Caco-2 (cell line): ENCODE measurements at regions not wholly inside any gene's neighbourhood (a gene's known extent, or its start where the extent isn't known, plus 50 kb on each side); places are given as distances from the start of the nearest gene placed in this dataset.
A peak's percentile ranks its signal among the peaks of the same experiment; 100 is the strongest.

Experiments used
- BruUV-seq: library from RNA; stranded (reverse); fragments of 400-500 nt; replicated peaks from 2 replicates; lab custom pipeline; 2021; lab: Mats Ljungman, UMichigan
- CTCF ChIA-PET: fragments of 300-600 bp; sonication (Branson Sonifier 250); formaldehyde crosslinking; loops from one replicate; lab custom pipeline; 2022; ENCODE audit warnings: antibody characterized with exemption; lab: Charles Lee
- POLR2A ChIA-PET: fragments of 300-600 bp; sonication (Branson Sonifier 250); formaldehyde crosslinking; loops from one replicate; lab custom pipeline; 2022; ENCODE audit warnings: antibody characterized with exemption; lab: Charles Lee
- DNase-seq, 2 experiments: peaks; one replicate each; pipeline versions ENCODE4 v3.0.0 to v3.0.0-alpha.2; 2020 to 2022
- H3K27me3 ChIP-seq: replicated peaks from 2 replicates; pipeline ENCODE4 v1.6.0; 2011; ENCODE audit warnings: low read length; ENCODE audit not compliant: control insufficient read depth, insufficient read depth
- H3K36me3 ChIP-seq: 2 replicates; pipeline ENCODE4 v1.5.1; 2011; ENCODE audit warnings: low read length; ENCODE audit not compliant: control insufficient read depth, insufficient read depth
- H3K4me1 ChIP-seq: fragments of 250-450 bp; sonication (Bioruptor Pico); 2 replicates; pipeline ENCODE4 v1.5.1; 2020; ENCODE audit warnings: mild to moderate bottlenecking
- H3K4me3 ChIP-seq: 2 replicates; pipeline ENCODE4 v1.5.1; 2011; ENCODE audit warnings: low read depth, mild to moderate bottlenecking, control low read depth, low read length
- H3K9me3 ChIP-seq: fragments of 250-450 bp; sonication (Bioruptor Pico); 2 replicates; pipeline ENCODE4 v1.5.1; 2020; ENCODE audit warnings: mild to moderate bottlenecking, moderate library complexity
- H3K27ac Mint-ChIP-seq: one replicate; pipeline ENCODE4 v1.8.0; 2022; ENCODE audit warnings: mixed read lengths; ENCODE audit not compliant: unreplicated experiment
- H3K27me3 Mint-ChIP-seq: one replicate; pipeline ENCODE4 v1.8.0; 2022; ENCODE audit warnings: mixed read lengths; ENCODE audit not compliant: insufficient read depth, unreplicated experiment
- H3K36me3 Mint-ChIP-seq: one replicate; pipeline ENCODE4 v1.8.0; 2022; ENCODE audit warnings: mild to moderate bottlenecking, mixed read lengths; ENCODE audit not compliant: insufficient read depth, unreplicated experiment
- H3K4me1 Mint-ChIP-seq: one replicate; pipeline ENCODE4 v1.8.0; 2022; ENCODE audit warnings: low read depth, mixed read lengths; ENCODE audit not compliant: unreplicated experiment
- H3K4me3 Mint-ChIP-seq: one replicate; pipeline ENCODE4 v1.8.0; 2022; ENCODE audit warnings: mild to moderate bottlenecking, moderate library complexity, mixed read lengths; ENCODE audit not compliant: unreplicated experiment
- H3K9me3 Mint-ChIP-seq: one replicate; pipeline ENCODE4 v1.8.0; 2022; ENCODE audit warnings: mixed read lengths; ENCODE audit not compliant: unreplicated experiment
- CTCF ChIP-seq, 2 experiments: fragments of 200-600 bp in 1 of 2; IDR thresholded peaks; 1 replicate in 1 of 2; 2 replicates in 1 of 2; pipeline versions ENCODE4 v1.5.1 to v1.8.0; 2011 to 2022; ENCODE audit warnings: antibody characterized with exemption in 1 of 2, control low read depth in 1 of 2, inconsistent platforms in 1 of 2, low read depth in 1 of 2, low read length in 1 of 2, mild to moderate bottlenecking in 1 of 2, moderate library complexity in 1 of 2; ENCODE audit not compliant: insufficient read depth in 1 of 2, severe bottlenecking in 1 of 2, unreplicated experiment in 1 of 2
- intact Hi-C: fragments of 100-400 bp; cut with micrococcal nuclease; formaldehyde crosslinking; loops from one replicate; pipeline ENCODE4 v1.10.0; 2022; ENCODE audit not compliant: unreplicated experiment

DNA sequence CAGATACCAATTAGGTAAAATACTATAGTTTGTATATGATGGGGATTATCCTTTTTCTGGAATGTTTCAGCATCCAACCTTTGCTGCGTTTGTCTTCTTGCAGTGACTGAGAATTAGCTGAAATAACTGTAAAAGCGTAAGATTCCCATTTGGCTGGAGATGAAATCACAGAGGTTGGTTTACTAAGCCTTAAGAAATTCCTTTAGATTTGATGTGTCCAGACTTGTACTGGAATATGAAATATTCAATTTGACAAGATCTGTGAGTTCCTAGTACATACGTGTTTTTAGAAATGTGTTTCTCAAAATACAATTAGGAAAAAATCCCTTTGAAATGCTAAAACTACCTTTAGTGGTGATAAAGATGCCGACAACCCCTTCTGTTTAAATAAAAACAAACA is 286.0 kb upstream of the DMRT1 start:
- Histone ChIP-seq H3K4me3 (no peak overlapping the region), H3K9me3 (no peaks in the 10 kb centered on the region), H3K36me3 (no peaks in the 10 kb centered on the region), H3K4me1 (peaks cover 43% of the 10 kb centered on the region), H3K27me3 (no peaks in the 10 kb centered on the region)
- no peak for TF ChIP-seq CTCF (IDR thresholded peaks at IDR 0.05; ENCODE audit: insufficient read depth in 1 of 2, low read depth in 1 of 2, low read length in 1 of 2, severe bottlenecking in 1 of 2, unreplicated experiment in 1 of 2)
- Mint-ChIP-seq H3K27me3 (no peaks in the 10 kb centered on the region), H3K27ac (no peak overlapping the region), H3K36me3 (peaks cover 41% of the 10 kb centered on the region), H3K4me1 (peaks cover 43% of the 10 kb centered on the region), H3K4me3 (no peak overlapping the region), H3K9me3 (no peaks in the 10 kb centered on the region)
- CTCF ChIA-PET, result no interaction called here
- BruUV-seq, result no TSS peak
- POLR2A ChIA-PET, result no interaction called here
- intact Hi-C loops, result loop anchor here (5.0 kb wide), 1 partner anchor 38 kb away; no protein-coding TSS in a partner anchor
- no peak for DNase-seq

GRCh38 chr9:556199-556598 is 285.3 kb upstream of the DMRT1 start:
- peaks cover 39% of the 10 kb centered on the region for H3K36me3 Mint-ChIP-seq
- H3K9me3 ChIP-seq, result no peaks in the 10 kb centered on the region
- peak overlapping the region; percentile 90 for H3K27ac Mint-ChIP-seq
- intact Hi-C loops, result loop anchor here (5.0 kb wide), 1 partner anchor 39 kb away; no protein-coding TSS in a partner anchor
- DNase-seq, result no peak
- H3K4me1 ChIP-seq, result peaks cover 44% of the 10 kb centered on the region
- peaks cover 43% of the 10 kb centered on the region for H3K4me1 Mint-ChIP-seq
- peak overlapping the region; percentile 53 for H3K4me3 Mint-ChIP-seq
- H3K27me3 ChIP-seq, result no peaks in the 10 kb centered on the region
- TF ChIP-seq CTCF (IDR thresholded peaks at IDR 0.05; ENCODE audit: insufficient read depth in 1 of 2, low read depth in 1 of 2, low read length in 1 of 2, severe bottlenecking in 1 of 2, unreplicated experiment in 1 of 2), result no peak
- no TSS peak for BruUV-seq
- no peak overlapping the region for H3K4me3 ChIP-seq
- ChIA-PET CTCF (no interaction called here), POLR2A (no interaction called here)
- no peaks in the 10 kb centered on the region for H3K27me3 Mint-ChIP-seq
- H3K36me3 ChIP-seq, result no peaks in the 10 kb centered on the region
- H3K9me3 Mint-ChIP-seq, result no peaks in the 10 kb centered on the region

DNA sequence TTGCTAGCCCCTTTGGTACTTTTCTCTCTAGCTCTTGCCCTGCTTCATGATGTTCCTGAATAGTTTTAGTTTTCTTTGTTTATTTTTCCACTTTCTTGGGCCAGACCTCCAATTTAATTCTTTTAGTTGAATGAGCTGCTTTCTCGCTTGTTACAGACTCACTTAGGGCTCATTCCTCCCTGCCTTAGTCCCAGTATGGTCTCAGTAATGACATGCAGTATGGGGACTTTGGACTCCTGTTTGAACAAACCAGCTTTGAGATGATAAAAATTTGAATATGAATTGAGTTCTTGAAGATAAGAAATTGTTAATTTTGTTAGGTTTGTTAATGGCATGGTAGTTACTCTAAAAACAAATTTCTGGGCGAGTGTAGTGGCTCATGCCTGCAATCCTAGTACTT is 284.8 kb upstream of the DMRT1 start:
- Mint-ChIP-seq H3K4me1 (peaks cover 43% of the 10 kb centered on the region), H3K4me3 (peak overlapping the region; percentile 53), H3K9me3 (no peaks in the 10 kb centered on the region), H3K27ac (peak overlapping the region; percentile 90), H3K36me3 (peaks cover 34% of the 10 kb centered on the region), H3K27me3 (no peaks in the 10 kb centered on the region)
- POLR2A ChIA-PET, result no interaction called here
- DNase-seq, result no peak
- H3K27me3 ChIP-seq, result no peaks in the 10 kb centered on the region
- H3K4me3 ChIP-seq, result no peak overlapping the region
- intact Hi-C loops, result loop anchor here (5.0 kb wide), 1 partner anchor 39 kb away; no protein-coding TSS in a partner anchor
- no peaks in the 10 kb centered on the region for H3K9me3 ChIP-seq
- CTCF ChIA-PET, result no interaction called here
- H3K36me3 ChIP-seq, result no peaks in the 10 kb centered on the region
- BruUV-seq, result no TSS peak
- no peak for TF ChIP-seq CTCF (IDR thresholded peaks at IDR 0.05; ENCODE audit: insufficient read depth in 1 of 2, low read depth in 1 of 2, low read length in 1 of 2, severe bottlenecking in 1 of 2, unreplicated experiment in 1 of 2)
- peaks cover 49% of the 10 kb centered on the region for H3K4me1 ChIP-seq
